ENCODE measurements at regions not wholly inside any gene's neighbourhood (a gene's known extent, or its start where the extent isn't known, plus 50 kb on each side); places are given as distances from the start of the nearest gene placed in this dataset.
"Not testable (repeated sequence)": the region's sequence is repeated elsewhere in the genome, so short reads cannot be mapped to it uniquely, and the experiment has no call there.

- DNase-seq (ENCODE audit: low read depth, low spot score): not testable (repeated sequence)
Observed at GRCh38 chr5:62216603-62217002, 89.4 kb upstream of the KIF2A start.

- DNase-seq (ENCODE audit: low read depth, low spot score): not testable (repeated sequence)
Observed at GRCh38 chr5:62217095-62217494, 88.9 kb upstream of the KIF2A start.

GRCh38 chr5:62218860-62219259, 87.1 kb upstream of the KIF2A start:
- DNase-seq (ENCODE audit: low read depth, low spot score): not testable (repeated sequence)

- DNase-seq (ENCODE audit: low read depth, low spot score): not testable (repeated sequence)
Observed at GRCh38 chr5:62221881-62222280, 84.1 kb upstream of the KIF2A start.

GRCh38 chr5:62222305-62222704, 83.7 kb upstream of the KIF2A start:
- not testable (repeated sequence) for DNase-seq (ENCODE audit: low read depth, low spot score)

- not testable (repeated sequence) for DNase-seq (ENCODE audit: low read depth, low spot score)
Observed at GRCh38 chr5:62223312-62223670, 82.7 kb upstream of the KIF2A start.

GRCh38 chr5:62224987-62225601, 80.9 kb upstream of the KIF2A start:
- not testable (repeated sequence) for DNase-seq (ENCODE audit: low read depth, low spot score)

- DNase-seq (ENCODE audit: low read depth, low spot score): not testable (repeated sequence)
Observed at GRCh38 chr5:62230876-62231388, 75.1 kb upstream of the KIF2A start.

- no peak for DNase-seq (ENCODE audit: low read depth, low spot score)
Observed at GRCh38 chr5:62231576-62231975, 74.4 kb upstream of the KIF2A start.

- DNase-seq (ENCODE audit: low read depth, low spot score): not testable (repeated sequence)
Observed at GRCh38 chr5:62232218-62232617, 73.8 kb upstream of the KIF2A start.

GRCh38 chr5:62233083-62234046, 72.6 kb upstream of the KIF2A start:
- not testable (repeated sequence) for DNase-seq (ENCODE audit: low read depth, low spot score)

GRCh38 chr5:62236593-62236992, 69.4 kb upstream of the KIF2A start:
- peak; percentile 36 for DNase-seq (ENCODE audit: low read depth, low spot score)

GRCh38 chr5:62237944-62238343, 68.1 kb upstream of the KIF2A start:
- DNase-seq (ENCODE audit: low read depth, low spot score): not testable (repeated sequence)

- not testable (repeated sequence) for DNase-seq (ENCODE audit: low read depth, low spot score)
Observed at GRCh38 chr5:62238584-62238983, 67.4 kb upstream of the KIF2A start.

GRCh38 chr5:62240494-62240893, 65.5 kb upstream of the KIF2A start:
- not testable (repeated sequence) for DNase-seq (ENCODE audit: low read depth, low spot score)

GRCh38 chr5:62242000-62242399, 64.0 kb upstream of the KIF2A start:
- DNase-seq (ENCODE audit: low read depth, low spot score): not testable (repeated sequence)

- DNase-seq (ENCODE audit: low read depth, low spot score): not testable (repeated sequence)
Observed at GRCh38 chr5:62243046-62243445, 63.0 kb upstream of the KIF2A start.

- DNase-seq (ENCODE audit: low read depth, low spot score): peak; percentile 3
Observed at GRCh38 chr5:62248192-62248591, 57.8 kb upstream of the KIF2A start.

GRCh38 chr5:62250085-62250484, 55.9 kb upstream of the KIF2A start:
- DNase-seq (ENCODE audit: low read depth, low spot score): not testable (repeated sequence)

GRCh38 chr5:62250919-62251318, 55.1 kb upstream of the KIF2A start:
- DNase-seq (ENCODE audit: low read depth, low spot score): not testable (repeated sequence)

- not testable (repeated sequence) for DNase-seq (ENCODE audit: low read depth, low spot score)
Observed at GRCh38 chr5:62252519-62252918, 53.5 kb upstream of the KIF2A start.

- not testable (repeated sequence) for DNase-seq (ENCODE audit: low read depth, low spot score)
Observed at GRCh38 chr5:62255551-62255950, 50.5 kb upstream of the KIF2A start.
